ENCODE measurements at regions not wholly inside any gene's neighbourhood (a gene's known extent, or its start where the extent isn't known, plus 50 kb on each side); places are given as distances from the start of the nearest gene placed in this dataset.

- Histone ChIP-seq H3K23ac (ENCODE audit: insufficient read length, low read depth, low read length) (no peak overlapping the region), H3K4ac (ENCODE audit: low read depth, low read length) (no peak overlapping the region), H3T11ph (ENCODE audit: low read length) (no peak overlapping the region), H2BK20ac (ENCODE audit: low read depth, low read length, poor library complexity, severe bottlenecking) (no peak overlapping the region), H3K9ac (ENCODE audit: extremely low read depth, insufficient read length, low read length) (no peak overlapping the region), H2BK120ac (ENCODE audit: low read depth, low read length, poor library complexity, severe bottlenecking) (no peak overlapping the region), H3K18ac (ENCODE audit: insufficient read length, low read depth, low read length) (no peak overlapping the region), H3K23me2 (ENCODE audit: insufficient read length, low read depth, low read length, poor library complexity, severe bottlenecking) (peaks cover 10% of the 10 kb centered on the region), H2AFZ (ENCODE audit: low read length) (no peak overlapping the region), H3K4me2 (ENCODE audit: insufficient read depth, insufficient read length, low read length) (peak overlapping the region; percentile 69), H3K56ac (ENCODE audit: insufficient read length, low read depth, low read length) (no peak overlapping the region), H3K79me2 (ENCODE audit: insufficient read depth, low read length) (no peaks in the 10 kb centered on the region), H4K91ac (ENCODE audit: insufficient read length, low read depth, low read length) (no peak overlapping the region), H2BK5ac (ENCODE audit: insufficient read length, low read length) (no peak overlapping the region), H3K14ac (ENCODE audit: insufficient read depth, low read length) (no peak overlapping the region), H4K5ac (ENCODE audit: insufficient read length, low read depth, low read length) (no peak overlapping the region), H3K27me3 (ENCODE audit: insufficient read depth, low read length) (no peaks in the 10 kb centered on the region), H3K9me3 (ENCODE audit: control insufficient read depth, low read depth, low read length) (no peaks in the 10 kb centered on the region), H2BK12ac (ENCODE audit: insufficient read length, low read depth, low read length) (no peak overlapping the region), H3K4me1 (ENCODE audit: insufficient read depth, low read length) (no peaks in the 10 kb centered on the region), H3K79me1 (ENCODE audit: insufficient read depth, low read depth, low read length, poor library complexity, severe bottlenecking) (no peaks in the 10 kb centered on the region), H3K27ac (ENCODE audit: insufficient read length, low read depth, low read length) (no peak overlapping the region), H4K8ac (replicated peaks; ENCODE audit: insufficient read length, low read depth, low read length) (no peak overlapping the region), H2BK15ac (ENCODE audit: low read depth, low read length) (no peak overlapping the region), H2AK5ac (ENCODE audit: insufficient read length, low read length) (no peak overlapping the region), H4K20me1 (ENCODE audit: control insufficient read depth, insufficient read depth, insufficient read length) (no peaks in the 10 kb centered on the region)
- H3K4me1 Mint-ChIP-seq = peaks cover 19 to 24% of the 10 kb centered on the region in 2 experiments
- H3K4me3 Mint-ChIP-seq = no peak overlapping the region; a peak in 2 of 5 replicates
- no peak overlapping the region for H3K27ac Mint-ChIP-seq
- peaks cover 10% of the 10 kb centered on the region for H3K27me3 Mint-ChIP-seq (ENCODE audit: low read depth)
- no peak for DNase-seq
- TF ChIP-seq, protein P1, sequence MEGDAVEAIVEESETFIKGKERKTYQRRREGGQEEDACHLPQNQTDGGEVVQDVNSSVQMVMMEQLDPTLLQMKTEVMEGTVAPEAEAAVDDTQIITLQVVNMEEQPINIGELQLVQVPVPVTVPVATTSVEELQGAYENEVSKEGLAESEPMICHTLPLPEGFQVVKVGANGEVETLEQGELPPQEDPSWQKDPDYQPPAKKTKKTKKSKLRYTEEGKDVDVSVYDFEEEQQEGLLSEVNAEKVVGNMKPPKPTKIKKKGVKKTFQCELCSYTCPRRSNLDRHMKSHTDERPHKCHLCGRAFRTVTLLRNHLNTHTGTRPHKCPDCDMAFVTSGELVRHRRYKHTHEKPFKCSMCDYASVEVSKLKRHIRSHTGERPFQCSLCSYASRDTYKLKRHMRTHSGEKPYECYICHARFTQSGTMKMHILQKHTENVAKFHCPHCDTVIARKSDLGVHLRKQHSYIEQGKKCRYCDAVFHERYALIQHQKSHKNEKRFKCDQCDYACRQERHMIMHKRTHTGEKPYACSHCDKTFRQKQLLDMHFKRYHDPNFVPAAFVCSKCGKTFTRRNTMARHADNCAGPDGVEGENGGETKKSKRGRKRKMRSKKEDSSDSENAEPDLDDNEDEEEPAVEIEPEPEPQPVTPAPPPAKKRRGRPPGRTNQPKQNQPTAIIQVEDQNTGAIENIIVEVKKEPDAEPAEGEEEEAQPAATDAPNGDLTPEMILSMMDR (conservative IDR thresholded peaks at IDR 0.05) = no peak
- H3K9me3 Mint-ChIP-seq = no peaks in the 10 kb centered on the region
- no peaks in the 10 kb centered on the region for H3K36me3 Mint-ChIP-seq (ENCODE audit: insufficient read depth in 1 of 3, low read depth in 3 of 3)
- no CpG with 5 or more reads among the region's 4 CpGs for WGBS (ENCODE audit: extremely low coverage, insufficient read length, low lambda C conversion rate)
Measured at GRCh38 chr3:156606729-156607128, 51.8 kb upstream of the SSR3 start.
